Stimulated activated CD4-positive, alpha-beta T cell treated with anti-CD3 and anti-CD28 coated beads, TNF-alpha, amount 100 ng/mL, for 48 hours (primary cell): ENCODE measurements at regions not wholly inside any gene's neighbourhood (a gene's known extent, or its start where the extent isn't known, plus 50 kb on each side); places are given as distances from the start of the nearest gene placed in this dataset.

ENCODE experiments used
- DNase-seq, 3 donors: peaks; one replicate each; pipeline ENCODE4 v3.0.0-alpha.2; 2020; ENCODE audit warnings: low read depth in 3 of 3

- DNase-seq = no peak
These were observed 457.7 kb downstream of the CBLN2 start for GRCh38 chr18:72086421-72086820.

- no peak for DNase-seq
These were observed 469.1 kb downstream of the CBLN2 start for GRCh38 chr18:72075040-72075439.

- no peak for DNase-seq
These were observed 481.1 kb downstream of the CBLN2 start for GRCh38 chr18:72063001-72063400.

- no peak for DNase-seq
These were observed 485.3 kb downstream of the CBLN2 start for GRCh38 chr18:72058851-72059250.

- no peak for DNase-seq
These were observed 488.0 kb downstream of the CBLN2 start for GRCh38 chr18:72056171-72056570.

- DNase-seq = no peak
These were observed 502.7 kb downstream of the CBLN2 start for GRCh38 chr18:72041313-72042032.

DNA sequence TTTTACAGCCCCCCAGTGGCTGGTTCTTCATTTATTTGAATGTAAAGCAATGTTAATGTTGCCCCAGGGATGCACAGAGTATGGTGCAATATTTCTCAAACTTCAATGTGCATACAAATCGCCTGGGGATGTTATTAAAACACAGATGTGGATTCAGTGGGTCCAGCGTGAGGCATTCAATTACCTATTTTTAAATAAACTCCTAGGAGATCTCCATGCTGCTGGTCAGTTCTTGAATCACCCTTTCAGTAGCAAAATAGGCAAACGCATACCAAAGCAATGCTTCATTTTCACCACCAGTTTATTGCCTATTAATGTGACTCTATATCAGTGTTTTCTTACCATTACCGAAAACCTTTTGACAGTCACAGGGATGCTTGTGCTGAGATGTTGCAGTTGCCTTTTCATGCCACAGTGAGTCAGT is 530.7 kb downstream of the CBLN2 start:
- DNase-seq = no peak

DNA sequence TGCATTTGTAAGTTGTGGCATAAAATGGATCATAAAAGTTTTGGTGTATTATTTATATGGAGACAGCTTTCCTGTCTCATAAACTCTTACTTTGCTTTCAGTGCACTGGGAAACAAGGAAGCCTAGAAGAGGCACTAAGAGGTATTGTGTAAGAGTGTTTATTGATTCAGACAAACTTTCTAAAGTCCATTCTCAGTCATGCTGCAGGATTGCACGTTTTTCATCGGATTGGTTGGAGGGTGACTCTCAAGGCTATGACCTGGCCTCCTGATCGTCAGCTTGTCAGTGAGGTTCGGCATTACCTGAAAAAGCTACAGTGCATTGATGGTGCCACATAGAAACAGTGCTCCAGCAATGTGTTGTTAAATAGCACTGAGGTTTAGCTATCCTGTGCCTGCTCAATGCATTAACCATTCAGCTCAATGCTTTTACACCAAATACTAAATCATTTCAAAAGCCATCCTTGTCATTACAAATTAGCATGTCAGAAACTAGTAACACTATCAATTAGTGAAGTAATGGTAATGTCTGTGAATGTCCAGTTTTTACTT is 545.5 kb downstream of the CBLN2 start:
- no peak for DNase-seq

DNA sequence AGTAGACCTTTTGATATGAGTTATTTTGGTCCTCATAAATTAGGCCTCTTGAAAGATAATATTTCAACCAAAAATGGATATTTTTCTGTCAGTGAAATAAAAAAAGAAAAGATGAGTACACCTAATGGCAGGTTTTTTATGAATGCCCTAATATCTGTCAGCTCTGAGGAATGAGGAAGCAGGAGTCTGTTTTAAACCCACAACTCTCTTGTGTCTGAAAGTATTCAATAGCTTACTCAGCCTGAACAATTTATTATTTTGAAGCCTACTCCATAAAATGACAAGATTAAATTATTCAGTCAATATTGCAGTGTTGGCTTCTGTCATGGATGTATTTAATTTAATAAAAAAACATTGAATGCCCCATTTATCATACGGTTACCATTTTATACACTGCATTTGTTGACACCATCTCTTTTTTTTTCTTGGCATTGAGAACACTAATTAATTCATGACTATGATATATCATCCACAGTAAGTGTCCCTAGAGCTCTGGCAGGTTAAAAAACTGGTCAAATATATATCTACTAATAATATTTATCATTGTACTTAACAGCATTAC is 548.2 kb downstream of the CBLN2 start:
- DNase-seq = no peak

DNA sequence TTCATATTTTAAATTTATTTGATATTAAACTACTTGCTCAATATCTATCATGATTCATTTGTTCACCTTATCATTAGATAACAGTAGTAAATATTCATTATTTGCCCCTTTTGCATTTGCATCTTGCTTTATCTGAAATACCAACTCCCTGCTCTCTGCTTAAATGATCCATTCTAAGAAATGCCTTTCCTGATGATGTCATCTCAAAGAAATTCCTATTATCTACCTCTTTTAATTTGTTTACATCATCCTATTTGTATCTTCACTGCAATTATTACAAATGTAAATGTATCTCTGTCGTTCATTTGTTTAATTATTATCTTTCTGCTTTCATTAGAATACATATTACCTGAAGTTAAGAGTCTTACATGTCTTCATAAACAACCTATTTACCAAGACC is 549.9 kb downstream of the CBLN2 start:
- DNase-seq = no peak

DNA sequence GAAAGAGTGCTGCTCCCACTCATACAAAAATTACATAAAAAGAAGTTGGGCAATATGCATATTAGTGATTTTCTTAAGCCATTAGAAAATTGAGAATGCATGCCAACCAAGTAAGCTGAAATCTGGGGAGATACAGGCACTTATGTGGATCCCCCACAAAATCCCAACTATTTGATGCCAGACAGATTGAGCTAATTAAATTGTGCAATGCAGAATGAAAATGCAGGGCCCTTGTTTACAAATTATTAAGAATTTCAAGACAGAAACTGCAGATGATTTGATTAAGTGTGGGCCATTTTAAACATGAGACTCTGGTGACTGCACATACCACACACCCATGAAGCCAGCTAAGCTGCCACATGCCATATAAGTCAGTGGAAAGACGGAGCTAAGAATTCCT is 554.5 kb downstream of the CBLN2 start:
- DNase-seq = no peak

DNA sequence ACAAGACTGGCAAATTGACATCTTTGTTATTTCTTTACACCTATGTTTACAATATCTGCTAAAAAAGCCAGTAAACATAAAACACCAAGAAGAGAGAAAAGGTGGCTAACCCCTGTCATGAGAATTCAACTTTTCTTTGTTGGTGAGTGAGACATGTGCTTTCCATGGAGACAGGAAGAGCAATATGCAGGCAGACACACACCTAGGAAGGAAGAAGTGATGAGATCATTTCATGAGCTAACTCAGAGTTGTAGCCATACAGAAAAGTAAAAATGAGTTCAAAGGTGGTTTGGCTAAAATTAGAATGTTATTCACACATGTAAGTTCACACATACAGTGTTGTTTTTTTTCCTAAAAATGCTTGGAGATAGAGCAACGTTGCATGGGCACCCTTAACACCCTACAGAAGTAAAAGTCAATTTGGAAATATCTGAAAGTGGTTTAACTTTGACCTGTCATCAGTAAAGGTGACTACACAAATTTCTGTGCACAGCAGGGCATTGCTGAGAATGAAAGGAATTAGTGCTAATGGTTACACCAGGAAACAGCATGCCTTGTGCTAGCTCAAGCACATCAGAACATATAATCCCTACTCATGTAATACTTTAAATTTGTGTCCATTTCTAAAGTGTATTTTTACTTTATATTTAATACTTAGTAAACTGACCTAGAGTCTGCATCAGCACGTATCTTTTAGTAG is 557.6 kb downstream of the CBLN2 start:
- no peak for DNase-seq

- DNase-seq = no peak
These were observed 567.4 kb downstream of the CBLN2 start for GRCh38 chr18:71976744-71977143.

DNA sequence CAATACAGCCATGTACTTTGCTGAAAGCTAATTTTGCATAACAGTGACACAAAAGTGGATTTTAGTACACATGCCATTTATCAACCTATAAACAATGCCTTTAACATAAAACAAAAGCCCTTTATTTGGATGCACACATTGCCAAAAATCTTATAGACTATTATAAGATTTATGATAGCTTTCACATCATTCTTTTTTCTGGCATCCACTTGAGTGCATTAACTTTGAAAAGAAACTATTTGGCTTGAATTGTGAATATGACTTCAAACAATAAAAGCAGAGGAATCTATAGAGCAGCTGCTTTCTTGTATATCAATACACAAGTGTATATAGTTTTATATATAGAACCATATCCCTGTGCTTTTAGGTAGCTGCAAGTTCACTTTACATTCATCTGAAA is 577.4 kb downstream of the CBLN2 start:
- DNase-seq = no peak

DNA sequence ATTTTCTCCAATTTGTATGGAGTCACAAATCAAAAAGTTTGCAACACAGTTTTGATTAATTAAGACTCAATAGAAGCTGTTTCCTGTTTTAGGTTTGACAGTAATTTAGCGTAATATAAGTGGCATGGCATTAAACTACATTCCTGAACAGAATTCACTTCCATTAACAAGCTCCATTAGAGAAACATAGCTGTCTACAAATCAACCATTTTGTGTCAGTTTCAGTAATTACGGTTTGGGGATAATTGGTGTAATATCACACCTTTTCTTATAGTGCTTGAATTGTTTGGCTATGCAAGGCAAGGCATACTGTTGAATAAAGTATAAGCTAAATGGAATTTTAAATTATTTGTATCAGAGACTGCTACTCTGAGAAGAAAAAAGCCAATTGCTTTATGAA is 585.5 kb downstream of the CBLN2 start:
- DNase-seq = no peak

- no peak for DNase-seq
These were observed 593.1 kb downstream of the CBLN2 start for GRCh38 chr18:71951001-71951400.

GRCh38 chr18:71942433-71942832 is 601.7 kb downstream of the CBLN2 start:
- no peak for DNase-seq

DNA sequence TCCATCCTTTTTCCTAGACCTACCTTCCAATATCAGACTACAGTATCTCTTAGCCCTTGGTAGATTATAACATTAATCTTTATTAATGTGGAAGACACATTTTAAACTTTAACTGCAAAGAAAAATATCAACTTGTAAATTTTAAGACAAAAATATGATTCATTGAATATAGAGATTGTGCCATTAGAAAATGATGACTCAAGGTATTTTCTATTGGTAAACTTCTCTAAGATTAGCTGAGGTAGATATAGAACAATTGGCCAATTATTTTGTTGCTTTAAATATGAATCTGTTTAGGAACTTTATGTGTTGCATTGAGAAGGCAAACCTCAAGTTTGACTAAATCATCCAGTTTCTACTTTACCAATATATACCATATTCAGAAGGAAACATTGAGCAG is 604.7 kb downstream of the CBLN2 start:
- no peak for DNase-seq

DNA sequence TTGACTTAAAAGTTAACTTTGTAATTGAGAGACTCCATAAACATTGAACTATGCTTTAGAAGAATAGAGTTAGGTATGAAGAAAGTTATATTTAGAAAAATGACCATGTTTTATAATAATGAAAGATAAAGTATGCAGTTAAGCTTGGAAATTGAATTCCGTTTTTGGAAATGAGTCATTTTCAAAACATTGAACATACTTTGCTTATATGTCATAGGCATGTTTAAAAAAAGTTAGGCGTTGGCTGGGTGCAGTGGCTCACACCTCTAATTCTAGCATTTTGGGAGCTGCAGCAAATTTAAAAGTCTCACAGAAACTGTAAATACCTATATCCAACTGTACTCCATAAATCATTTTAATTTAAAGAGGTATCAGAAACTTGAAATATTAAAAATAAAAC is 607.4 kb downstream of the CBLN2 start:
- DNase-seq = no peak

DNA sequence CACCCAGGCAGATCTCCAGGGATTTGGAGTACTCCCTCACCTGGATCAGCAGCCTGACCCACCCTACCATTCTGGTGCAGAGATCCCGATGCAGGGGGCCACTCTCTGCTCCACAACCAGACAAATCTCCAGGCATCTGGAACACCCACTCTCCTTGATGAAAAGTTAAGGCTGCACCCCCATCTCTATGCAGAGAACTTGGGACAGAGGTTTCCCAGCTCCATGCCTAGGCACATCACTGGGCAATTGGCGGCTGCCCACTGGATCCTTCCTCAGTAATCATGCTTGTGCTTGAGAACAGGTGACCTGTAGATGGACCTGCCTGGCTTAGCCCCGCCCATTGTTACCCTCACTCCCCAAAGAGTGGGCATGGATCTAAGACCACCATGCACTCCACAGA is 624.9 kb downstream of the CBLN2 start:
- DNase-seq = no peak

DNA sequence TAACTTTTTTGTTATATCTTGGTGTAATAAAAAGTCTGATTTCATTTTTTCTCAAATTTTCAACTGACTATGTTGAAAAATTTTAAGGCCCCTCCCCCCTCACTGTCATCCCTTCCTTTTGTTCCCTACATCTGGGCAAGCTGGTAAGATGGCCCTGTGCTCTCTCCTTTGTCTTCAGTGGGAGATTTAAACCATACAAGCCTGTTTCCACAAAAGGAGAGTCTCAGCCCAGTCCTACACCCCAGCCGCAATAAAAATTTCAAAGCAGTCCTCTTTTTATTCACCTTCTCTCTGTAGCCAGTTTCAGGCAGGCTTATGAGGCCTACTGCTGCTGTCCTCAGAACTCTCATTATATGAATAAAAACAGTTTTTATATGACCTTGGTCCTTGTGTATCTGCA is 630.5 kb downstream of the CBLN2 start:
- no peak for DNase-seq

- DNase-seq = no peak
These were observed 641.7 kb downstream of the CBLN2 start for GRCh38 chr18:71902482-71902881.
